Stimulated activated CD8-positive, alpha-beta memory T cell treated with anti-CD3 and anti-CD28 coated beads, Interleukin-7, amount 100 ng/mL, for 24 hours (primary cell): ENCODE measurements at regions not wholly inside any gene's neighbourhood (a gene's known extent, or its start where the extent isn't known, plus 50 kb on each side); places are given as distances from the start of the nearest gene placed in this dataset.
"Not testable (repeated sequence)": the region's sequence is repeated elsewhere in the genome, so short reads cannot be mapped to it uniquely, and the experiment has no call there.

ENCODE experiments used
- DNase-seq: peaks from one replicate; pipeline ENCODE4 v3.0.0-alpha.2; 2020; ENCODE audit warnings: low read depth

DNA sequence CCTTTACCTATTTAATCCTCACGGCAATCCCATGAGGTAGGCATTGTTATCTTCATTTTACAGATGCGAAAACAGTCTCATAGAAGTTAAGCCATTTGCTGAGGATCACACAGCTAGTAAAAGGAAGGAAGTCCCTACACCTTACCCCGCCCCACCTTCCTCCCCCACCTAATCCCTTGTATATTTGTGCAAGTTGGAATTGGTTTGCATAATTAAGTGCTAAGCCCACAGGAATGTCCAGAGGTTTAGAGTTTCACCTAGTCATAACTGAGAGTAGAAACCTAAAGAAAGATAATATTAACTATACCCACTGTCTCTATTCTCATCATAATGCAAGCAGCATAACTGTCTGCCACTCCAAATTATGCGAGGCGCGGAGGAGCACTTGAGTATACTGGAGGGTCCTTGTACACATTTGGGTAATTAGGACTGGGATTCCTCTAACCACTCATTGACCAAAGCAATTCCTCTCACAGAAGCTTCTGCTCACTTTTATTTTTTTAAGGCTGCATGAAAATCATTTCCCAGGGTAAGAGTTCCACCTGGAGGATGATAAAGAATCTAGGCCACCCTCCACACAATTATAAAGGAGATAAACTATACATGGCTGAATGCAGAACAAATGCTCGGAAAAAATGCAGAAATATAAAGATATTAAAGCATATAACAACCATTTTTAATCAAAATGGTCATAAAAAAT lies 199.9 kb downstream of the FAM181B start:
- DNase-seq = no peak

DNA sequence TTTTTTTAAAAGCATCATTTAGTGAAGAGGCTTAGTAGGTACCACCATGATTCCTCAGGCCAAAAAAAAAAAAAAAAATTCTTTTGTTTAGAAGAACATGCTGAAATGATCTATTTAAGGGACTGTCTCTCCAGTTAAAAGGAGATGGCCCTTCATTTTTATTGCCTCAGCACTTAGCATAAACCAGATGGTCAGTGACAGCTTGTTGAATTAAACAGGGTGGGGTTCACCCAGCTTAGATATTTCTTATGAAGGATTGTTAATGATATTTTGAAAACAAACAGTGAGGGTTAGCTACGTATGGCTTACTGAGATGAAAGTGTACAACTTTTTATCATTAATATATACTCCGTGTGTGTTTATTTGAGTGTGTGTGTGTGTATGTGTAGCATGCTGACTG lies 203.7 kb downstream of the FAM181B start:
- DNase-seq = no peak

DNA sequence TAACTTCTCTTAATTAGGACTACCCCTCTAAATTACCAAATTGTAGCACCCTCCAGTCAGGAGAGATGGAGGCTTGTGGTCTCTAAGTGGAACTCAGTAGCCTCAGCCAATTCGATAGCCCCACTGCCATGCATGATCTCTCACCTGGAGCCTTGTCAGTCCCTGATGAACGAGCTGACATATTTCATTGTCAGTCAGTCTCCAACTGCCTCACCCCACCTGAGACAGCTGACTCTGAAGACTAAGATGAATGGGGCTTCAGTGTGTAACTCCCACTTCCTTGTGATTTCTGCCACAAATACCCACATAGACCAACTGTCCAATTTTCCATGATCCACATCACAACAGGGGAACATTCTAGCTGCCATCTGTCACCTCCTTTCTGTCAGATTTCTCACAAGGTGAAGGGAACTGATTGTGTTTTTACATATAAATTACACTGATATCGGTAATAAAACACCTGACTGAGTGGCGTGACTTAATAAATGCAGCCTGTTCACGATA lies 206.5 kb downstream of the FAM181B start:
- no peak for DNase-seq

DNA sequence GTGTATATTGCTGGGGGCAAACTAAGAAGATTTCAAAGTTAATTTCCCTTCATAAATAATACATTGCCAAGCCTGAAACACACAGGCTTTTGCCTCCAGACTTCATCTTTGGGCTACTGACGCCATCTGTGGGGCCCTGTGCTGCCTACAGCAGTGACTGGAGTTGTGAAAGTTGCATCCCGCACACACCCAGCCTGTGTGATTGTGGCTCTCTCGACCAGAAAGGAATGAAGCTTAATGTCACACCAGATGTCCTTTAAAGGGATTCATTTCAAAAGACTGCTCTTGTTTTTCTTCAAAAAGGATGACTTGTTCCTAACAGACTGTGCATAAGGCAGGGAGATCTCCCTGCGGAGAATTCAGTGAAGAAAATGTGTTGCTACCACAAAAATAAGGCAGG lies 210.5 kb downstream of the FAM181B start:
- no peak for DNase-seq

DNA sequence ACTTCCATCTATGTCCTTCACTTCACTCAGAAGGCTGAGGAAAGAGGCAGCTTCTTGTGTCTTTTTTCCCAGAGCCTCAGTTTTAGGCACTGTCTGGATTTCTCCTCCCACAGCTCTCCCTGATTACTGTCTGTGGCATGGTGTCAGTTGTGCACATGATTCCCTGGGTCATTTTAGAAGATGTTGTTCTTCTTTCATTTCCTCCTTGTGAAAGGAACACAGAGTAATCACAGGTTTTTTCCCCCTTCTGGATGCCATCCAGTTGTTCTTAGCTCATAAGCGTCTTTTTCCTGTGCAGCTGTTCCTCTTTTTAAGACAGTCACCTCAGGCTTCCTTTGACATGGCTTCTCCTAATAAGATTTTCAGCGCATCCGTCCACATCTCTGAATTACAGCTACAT lies 212.2 kb downstream of the FAM181B start:
- DNase-seq = no peak

DNA sequence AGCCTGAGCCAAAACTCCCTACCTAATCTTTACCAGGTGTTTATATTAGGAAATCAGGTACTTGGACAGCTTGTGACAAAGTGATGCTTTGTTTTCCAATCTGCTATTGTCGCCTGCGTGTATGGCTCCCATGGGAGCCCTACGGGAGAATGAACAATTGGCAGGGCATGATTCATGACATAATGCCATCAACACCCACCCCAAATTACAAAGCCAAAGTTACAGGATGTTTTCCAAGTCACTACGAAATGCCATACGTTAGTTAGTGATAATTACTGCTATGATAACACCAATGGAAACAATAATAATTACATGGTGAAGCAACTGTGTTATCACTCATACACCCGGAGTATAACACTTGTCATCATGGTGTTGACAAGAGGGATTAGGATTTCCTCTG lies 226.4 kb downstream of the FAM181B start:
- DNase-seq = no peak

DNA sequence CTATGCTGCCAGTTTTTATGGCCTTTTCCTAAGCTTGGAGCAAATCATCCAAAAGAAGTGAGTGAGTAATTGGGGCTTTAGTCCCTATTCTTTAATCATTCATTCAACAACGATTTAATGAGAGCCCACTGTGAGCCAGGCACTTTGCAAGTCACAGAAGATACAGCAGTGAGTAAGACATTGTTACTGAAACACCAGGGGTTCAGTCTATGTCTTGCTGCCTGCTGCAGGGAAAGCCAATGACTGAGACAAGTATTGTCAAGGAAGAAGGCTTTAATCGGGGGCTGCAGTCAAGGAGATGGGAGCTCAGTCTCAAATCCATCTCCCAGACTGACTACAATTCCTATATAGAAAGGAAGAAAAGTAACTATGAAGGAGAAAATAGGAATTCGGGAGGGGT lies 228.3 kb downstream of the FAM181B start:
- no peak for DNase-seq

DNA sequence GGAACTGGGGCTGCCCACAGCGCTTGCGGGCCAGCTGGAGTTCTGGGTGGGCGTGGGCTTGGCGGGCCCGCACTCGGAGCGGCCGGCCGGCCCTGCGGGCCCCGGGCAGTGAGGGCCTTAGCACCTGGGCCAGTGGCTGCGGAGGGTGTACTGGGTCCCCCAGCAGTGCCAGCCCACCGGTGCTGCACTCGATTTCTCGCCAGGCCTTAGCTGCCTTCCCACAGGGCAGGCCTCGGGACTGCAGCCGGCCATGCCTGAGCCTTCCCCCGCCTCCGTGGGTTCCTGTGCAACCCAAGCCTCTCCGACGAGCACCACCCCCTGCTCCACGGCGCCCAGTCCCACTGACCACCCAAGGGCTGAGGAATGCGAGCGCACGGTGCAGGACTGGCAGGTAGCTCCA lies 232.5 kb downstream of the FAM181B start:
- not testable (repeated sequence) for DNase-seq

DNA sequence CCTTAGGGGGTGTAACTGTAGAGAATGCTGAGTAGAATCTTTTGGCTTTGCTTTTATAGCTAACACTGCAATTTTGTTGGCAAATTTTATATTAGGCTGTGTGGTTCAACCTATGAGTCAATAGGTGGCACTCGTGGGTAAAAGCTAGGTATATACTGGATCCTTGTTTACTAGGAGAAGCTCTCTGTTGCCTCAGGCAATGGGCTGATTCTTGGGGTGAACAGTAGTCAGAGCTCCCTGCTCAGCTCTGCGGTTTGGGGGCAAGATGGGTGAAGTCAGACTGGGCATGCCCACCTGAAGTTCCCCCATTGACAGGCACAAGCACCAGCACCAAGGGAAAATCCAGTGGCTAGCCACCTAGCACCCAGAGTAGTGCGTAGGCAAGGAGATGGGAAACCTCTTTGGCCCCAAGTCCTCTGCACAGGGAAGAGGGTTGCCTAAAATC lies 238.7 kb downstream of the FAM181B start:
- DNase-seq = no peak

DNA sequence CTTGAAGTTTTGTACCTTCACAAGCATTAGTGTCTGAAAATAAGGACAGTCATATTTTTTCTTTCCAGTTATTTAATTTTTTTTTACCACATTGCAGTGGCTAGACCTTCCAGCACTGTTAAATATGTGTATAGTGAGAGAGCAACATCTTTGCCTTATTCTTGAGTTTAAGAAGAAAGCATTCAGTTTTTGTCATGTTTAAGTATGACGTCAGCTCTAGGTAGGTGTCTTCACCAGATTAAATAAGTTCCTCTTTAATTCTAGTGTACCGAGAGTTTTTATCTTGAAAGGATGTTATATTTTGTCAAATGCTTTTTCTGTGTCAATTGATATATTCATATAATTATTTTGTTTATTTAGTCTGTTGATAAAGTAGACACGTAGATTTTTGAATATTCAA lies 258.8 kb downstream of the FAM181B start:
- DNase-seq = no peak

DNA sequence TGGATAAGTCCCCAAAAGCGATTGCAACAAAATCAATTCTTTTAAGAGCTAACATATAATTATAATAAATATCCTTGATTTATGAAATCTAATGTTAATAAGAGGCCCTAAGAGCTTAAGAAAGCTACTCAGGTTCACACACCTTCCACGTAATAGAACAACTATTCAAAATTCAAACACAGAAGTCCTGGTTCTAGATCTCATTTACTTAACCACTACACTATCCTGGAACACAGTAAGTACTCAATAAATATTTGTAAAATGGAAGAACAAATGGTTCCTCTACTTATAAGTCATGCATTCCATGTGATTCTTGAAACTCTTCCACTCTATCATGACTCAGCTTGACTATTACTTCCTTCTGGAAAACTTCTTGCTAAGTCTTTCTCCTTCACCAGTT lies 268.2 kb downstream of the FAM181B start:
- DNase-seq = no peak

DNA sequence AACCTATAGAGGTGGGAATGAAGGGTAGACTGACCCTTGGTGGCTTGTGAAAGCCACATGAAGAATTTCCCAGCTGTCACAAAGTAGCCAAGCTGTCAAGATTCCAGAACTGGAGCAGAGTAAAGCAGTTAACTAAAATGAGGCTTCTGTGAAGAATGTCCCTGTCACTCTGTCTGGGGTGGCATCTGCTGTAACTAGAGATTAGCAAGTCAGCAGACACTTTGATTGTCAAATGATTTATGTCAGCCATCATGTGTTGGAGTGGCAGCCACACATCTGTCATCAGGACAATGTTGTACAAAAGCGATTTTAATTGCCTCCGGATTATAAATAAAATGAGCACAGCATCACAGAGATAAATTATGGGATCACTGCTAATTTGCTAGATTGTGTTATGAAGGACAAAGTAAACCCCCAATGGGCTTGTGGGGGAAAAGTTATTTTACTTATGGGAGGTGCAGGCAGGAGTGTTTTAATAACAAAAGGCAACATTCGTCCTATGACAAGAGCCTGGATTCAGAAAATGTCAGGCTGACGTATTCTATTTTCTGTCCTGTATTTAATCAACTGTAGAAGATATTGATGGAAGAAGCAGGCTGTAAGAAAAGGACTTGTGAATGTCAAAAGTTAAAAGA lies 270.9 kb downstream of the FAM181B start:
- DNase-seq = no peak

DNA sequence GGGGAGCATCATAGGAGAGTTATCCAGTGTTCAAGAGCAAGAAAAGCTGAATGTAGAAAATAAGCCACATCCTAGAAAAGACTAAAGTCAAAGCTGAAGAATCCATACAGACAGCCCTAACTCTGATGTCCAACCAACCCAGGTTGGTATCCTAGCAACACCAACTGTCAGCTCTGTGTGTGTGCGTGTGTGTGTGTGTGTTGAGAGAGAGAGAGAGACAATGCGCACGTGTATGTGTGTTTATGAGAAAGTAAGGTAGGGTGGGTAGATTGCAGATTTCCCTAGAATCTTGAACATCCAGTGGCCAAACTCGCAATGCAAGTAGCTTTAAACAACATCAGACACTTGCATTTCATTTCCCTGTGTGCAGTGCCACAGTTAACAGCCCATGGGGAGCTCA lies 274.9 kb downstream of the FAM181B start:
- no peak for DNase-seq

DNA sequence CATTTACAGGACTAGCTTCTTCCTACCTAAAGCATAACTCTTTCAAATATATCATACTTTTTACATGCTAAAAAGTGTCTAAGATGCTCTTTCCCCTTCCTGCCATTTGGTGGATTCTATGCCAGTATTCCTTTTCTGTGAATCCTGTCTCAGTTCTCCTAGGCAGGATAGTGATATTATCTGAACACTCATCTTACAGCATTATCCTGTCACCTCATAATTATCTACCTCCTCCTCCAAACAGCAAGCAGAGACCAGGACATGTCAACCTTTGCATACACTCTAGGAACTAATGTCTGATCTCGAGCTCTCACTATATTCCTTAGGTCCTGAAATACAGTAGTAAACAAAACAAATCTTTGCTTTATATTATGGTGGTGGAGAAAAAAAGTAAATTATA lies 275.5 kb downstream of the FAM181B start:
- no peak for DNase-seq

DNA sequence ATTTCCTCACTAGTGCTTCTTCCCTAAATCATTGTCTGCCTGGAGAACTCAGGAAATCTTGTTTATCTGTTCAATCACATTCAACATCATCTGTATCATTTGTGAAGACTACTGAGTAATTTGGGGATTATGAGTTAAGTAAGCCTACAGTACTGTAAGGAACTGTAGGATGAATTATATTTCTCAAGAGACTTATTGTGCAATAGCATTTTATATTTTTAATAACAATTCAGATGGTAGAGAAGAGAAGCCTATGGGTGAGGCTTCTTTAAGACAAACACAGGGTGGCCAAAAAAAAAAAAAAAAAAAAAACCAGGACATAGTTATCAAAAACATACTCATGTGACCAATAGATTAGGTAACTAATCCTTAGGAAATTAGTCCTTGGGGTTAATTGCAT lies 282.7 kb downstream of the FAM181B start:
- DNase-seq = no peak

DNA sequence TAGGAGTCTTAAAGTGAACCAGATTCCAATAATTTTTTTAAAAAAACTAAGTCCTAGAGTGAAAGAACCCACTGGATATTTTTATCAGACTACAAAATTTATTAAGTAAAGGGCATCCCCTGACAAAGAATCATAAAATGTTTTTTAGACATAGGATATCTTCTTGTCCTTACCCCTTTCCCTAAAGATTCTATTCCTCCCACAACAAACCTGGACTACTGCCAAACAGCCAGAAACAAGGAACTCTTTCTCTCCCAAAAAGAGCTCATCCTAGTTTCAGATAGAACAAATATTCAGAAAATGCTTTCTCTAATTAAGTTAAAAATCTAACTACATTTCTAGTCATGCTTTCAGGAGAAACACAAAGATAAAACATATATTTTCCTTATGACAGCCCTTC lies 327.1 kb downstream of the FAM181B start:
- DNase-seq = no peak

DNA sequence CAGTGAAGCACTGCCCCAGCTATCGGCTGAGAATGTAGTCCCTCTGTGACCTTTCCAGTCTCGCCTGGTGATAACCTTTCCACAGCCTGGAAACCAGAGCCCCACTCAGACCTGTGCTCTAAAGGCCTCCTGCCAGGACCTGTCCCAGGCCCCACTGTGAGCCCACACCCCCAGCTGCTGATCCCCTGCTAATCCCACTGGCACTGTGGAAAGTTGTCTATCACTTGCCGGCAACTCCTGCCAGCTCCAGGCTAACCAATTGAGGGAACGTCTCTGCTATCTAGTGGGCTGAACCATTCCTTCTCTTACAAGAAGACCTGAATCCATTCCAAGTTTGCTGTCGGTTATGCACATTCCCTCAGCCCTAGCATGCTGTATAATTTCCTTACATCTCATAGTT lies 328.2 kb downstream of the FAM181B start:
- DNase-seq = no peak

DNA sequence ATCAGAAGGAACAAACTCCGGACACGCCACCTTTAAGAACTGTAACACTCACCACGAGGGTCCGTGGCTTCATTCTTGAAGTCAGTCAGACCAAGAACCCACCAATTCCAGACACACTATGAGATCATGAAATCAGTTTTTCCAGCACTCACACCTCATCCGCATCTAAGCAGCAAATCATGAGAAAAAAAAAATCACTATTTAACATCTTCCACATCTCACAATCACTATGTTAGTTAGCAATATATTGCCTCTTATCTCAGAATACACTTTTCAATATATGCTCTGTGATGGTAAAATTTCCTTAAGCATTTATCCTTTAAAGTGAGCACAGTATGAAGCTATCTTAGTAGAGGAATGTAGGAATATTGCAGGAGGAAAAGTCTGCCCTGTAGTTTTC lies 328.7 kb downstream of the FAM181B start:
- no peak for DNase-seq

DNA sequence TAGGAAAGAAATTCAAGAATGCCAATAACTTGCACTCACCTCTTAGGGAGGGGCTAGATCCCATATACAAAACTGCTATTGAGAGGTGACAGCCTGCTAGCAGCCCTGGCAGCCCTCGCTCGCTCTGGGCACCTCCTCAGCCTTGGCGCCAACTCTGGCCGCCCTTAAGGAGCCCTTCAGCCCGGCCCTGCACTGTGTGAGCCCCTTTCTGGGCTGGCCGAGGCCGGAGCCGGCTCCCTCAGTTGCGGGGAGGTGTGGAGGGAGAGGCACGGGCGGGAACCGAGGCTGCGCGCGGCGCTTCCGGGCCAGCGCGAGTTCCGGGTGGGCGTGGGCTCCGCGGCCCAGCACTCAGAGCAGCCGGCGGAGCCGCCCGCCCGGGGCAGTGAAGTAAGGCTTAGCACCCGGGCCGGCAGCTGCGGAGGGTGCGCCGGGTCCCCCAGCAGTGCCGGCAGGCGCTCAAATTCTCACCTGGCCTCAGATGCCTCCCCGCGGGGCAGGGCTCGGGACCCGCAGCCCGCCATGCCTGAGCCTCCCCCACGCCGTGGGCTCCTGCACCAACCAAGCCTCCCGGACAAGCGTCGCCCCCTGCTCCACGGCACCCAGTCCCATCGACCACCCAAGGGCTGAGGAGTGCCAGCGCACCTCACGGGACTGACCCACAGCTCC lies 329.9 kb downstream of the FAM181B start:
- no peak for DNase-seq

DNA sequence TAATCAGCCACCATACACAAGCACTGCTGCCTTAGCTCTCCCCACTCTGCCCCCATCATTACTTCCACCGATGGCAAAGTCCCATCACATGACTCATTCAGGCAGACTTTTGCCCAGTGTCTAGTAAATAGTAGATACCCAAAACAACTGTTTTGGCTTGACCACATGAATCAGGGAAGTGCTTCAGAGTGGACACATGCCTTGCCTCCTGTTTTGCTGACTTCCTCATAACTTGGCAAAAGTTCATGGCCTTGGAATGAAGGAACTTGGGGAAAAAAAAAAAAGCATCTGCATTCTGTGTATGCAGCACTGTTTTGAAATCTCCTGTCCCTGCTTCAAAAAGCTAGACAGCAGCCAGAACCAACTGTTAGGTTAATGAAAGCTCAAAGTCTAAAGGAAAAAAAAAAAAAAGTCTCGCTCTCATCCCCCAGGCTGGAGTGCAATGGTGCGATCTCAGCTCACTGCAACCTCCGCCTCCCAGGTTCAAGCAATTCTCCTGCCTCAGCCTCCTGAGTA lies 335.3 kb downstream of the FAM181B start:
- DNase-seq = no peak

DNA sequence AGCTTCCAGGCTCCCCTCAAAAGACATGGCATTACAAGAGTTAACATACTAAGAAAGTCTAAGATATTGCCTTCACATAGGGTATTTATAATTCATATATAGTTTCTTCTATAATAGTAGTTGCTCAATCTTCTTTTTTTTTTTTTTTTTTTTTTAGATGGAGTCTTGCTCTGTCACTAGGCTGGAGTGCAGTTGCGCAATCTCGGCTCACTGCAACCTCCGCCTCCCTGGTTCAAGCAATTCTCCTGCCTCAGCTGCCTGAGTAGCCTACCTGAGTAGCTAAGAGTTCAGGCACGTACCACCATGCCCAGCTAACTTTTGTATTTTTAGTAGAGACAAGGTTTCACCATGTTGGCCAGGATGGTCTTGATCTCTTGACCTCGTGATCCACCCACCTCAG lies 337.0 kb downstream of the FAM181B start:
- not testable (repeated sequence) for DNase-seq

DNA sequence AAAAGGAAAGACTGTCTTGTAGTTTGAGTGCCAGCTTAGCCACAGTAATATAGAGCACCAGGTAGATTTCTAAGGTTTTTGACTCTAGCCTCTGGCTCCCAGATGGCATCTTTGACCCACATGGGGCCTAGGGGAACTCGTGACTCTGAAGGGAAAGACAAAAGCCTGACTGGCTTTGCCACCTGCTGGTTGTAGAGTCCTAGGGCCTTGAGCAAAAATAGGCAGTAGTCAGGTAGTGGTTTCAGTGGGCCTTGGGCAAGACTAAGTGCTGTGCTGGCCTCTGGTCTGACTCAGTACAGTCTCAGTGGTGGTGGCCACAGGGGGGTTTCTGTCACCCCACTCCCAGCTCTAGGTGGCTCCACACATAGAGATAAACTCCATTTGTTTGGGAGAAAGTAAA lies 349.4 kb downstream of the FAM181B start:
- DNase-seq = no peak
